ENCODE measurements at regions not wholly inside any gene's neighbourhood (a gene's known extent, or its start where the extent isn't known, plus 50 kb on each side); places are given as distances from the start of the nearest gene placed in this dataset.

DNA sequence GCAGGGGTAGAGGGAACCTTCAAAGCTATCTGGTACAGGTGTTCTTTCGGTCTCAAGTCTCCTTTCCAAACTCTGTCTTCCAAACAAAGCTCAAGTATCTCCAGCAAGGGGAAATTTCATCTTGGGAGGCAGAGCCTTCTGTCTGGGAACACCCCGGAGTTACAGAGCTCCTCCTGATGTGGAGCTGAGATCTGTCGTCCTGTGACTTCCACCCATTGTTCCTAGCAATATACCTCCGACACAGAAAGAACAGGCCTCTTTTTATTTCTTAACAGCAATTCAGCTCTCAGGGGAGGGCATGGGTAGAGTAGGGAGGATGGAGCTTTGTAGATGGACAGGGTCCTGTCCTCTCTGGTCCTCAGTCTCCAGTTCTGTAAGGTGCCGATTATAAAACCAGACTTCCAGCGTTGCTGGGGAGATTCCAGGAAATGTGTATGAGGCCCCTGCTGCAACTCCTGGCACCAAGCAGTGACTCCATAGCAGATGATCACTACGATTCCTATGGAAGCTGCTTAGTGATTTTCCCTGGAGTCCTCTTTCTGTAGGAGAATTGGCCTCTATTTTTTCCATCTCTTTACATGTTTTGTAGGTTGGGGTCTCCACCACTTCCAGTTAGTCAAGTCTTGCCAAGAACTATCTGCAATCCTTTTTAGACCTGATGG lies 56.0 kb upstream of the ARGLU1 start:
- TF ChIP-seq CTCF (IDR thresholded peaks at IDR 0.05; ENCODE audit: control insufficient read depth, insufficient read depth, low read depth, low read length, missing control alignments) = no peak

DNA sequence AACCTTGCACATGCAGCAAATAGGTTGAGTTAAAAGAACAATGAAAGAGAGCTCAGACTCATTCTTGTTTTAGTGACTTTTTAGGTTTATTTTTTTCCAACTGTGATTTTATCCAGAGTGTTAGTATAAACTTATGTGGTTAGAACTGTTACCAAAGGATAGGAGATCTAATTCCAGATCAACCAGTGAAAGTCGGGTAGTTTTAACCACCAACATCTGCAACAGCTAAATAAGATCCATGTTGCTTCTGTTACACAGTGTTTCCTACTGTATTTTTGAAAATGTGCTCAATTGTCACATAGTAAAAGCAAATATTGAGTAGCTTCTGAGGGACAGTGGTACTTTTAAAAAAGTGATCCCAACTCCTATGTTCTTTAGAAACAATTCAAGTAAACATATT lies 53.9 kb upstream of the ARGLU1 start:
- no peak for TF ChIP-seq CTCF (IDR thresholded peaks at IDR 0.05; ENCODE audit: control insufficient read depth, insufficient read depth, low read depth, low read length, missing control alignments)
- no peak overlapping the region for H3K4me3 ChIP-seq (ENCODE audit: control insufficient read depth, low read depth, low read length)
- no peak for DNase-seq (ENCODE audit: low read depth)

More for the DNA sequence above, 56.0 kb upstream of the ARGLU1 start:
- no peak overlapping the region for H3K4me3 ChIP-seq (ENCODE audit: control insufficient read depth, low read depth, low read length)
- DNase-seq (ENCODE audit: low read depth) = no peak

GRCh38 chr13:106619688-106620555 lies 52.0 kb upstream of the ARGLU1 start:
- H3K4me3 ChIP-seq (ENCODE audit: control insufficient read depth, low read depth, low read length) = no peak overlapping the region
- peak; percentile 28 for DNase-seq (ENCODE audit: low read depth)
- peak; percentile 85 for TF ChIP-seq CTCF (IDR thresholded peaks at IDR 0.05; ENCODE audit: control insufficient read depth, insufficient read depth, low read depth, low read length, missing control alignments)
